ENCODE measurements at regions not wholly inside any gene's neighbourhood (a gene's known extent, or its start where the extent isn't known, plus 50 kb on each side); places are given as distances from the start of the nearest gene placed in this dataset.

GRCh38 chr10:85445702-85446101 is 920.9 kb downstream of the GRID1 start:
- no peaks in the 10 kb centered on the region for H3K79me2 ChIP-seq (ENCODE audit: insufficient read depth, low read length)
- no peak overlapping the region for H3K9ac ChIP-seq (ENCODE audit: low read depth, low read length, poor library complexity, severe bottlenecking)
- H3K9me2 ChIP-seq (replicated peaks; ENCODE audit: low read depth, low read length) = no peaks in the 10 kb centered on the region
- H3K9me3 ChIP-seq (ENCODE audit: insufficient read depth, low read depth, low read length) = no peaks in the 10 kb centered on the region
- no peaks in the 10 kb centered on the region for H3F3A ChIP-seq (ENCODE audit: low read depth)
- no peaks in the 10 kb centered on the region for H3K27me3 ChIP-seq (ENCODE audit: insufficient read depth, low read length, poor library complexity, severe bottlenecking)
- TF ChIP-seq EZH2phosphoT487 (IDR thresholded peaks at IDR 0.05; ENCODE audit: borderline replicate concordance) (no peak), CTCF (conservative IDR thresholded peaks at IDR 0.05; ENCODE audit: low read length) (no peak)
- no peaks in the 10 kb centered on the region for H3K36me3 ChIP-seq (ENCODE audit: insufficient read depth, low read length)
- H3K4me1 ChIP-seq (ENCODE audit: insufficient read depth, low read length, poor library complexity, severe bottlenecking) = no peaks in the 10 kb centered on the region
- no peak overlapping the region for H3K4me3 ChIP-seq (ENCODE audit: low read length, poor library complexity, severe bottlenecking)
- no peaks in the 10 kb centered on the region for H4K20me1 ChIP-seq (ENCODE audit: insufficient read depth, low read length, poor library complexity, severe bottlenecking)
- no peak overlapping the region for H3K4me2 ChIP-seq (ENCODE audit: low read depth, low read length, poor library complexity, severe bottlenecking)
- H2AFZ ChIP-seq (ENCODE audit: low read length) = no peak overlapping the region

GRCh38 chr10:85446827-85447226 is 919.8 kb downstream of the GRID1 start:
- Histone ChIP-seq H3K36me3 (ENCODE audit: insufficient read depth, low read length) (no peaks in the 10 kb centered on the region), H3K4me3 (ENCODE audit: low read length, poor library complexity, severe bottlenecking) (no peak overlapping the region), H3K79me2 (ENCODE audit: insufficient read depth, low read length) (no peaks in the 10 kb centered on the region), H3K9me2 (replicated peaks; ENCODE audit: low read depth, low read length) (no peaks in the 10 kb centered on the region), H4K20me1 (ENCODE audit: insufficient read depth, low read length, poor library complexity, severe bottlenecking) (no peaks in the 10 kb centered on the region), H3K9ac (ENCODE audit: low read depth, low read length, poor library complexity, severe bottlenecking) (no peak overlapping the region), H3K27me3 (ENCODE audit: insufficient read depth, low read length, poor library complexity, severe bottlenecking) (no peaks in the 10 kb centered on the region), H2AFZ (ENCODE audit: low read length) (no peak overlapping the region), H3K4me1 (ENCODE audit: insufficient read depth, low read length, poor library complexity, severe bottlenecking) (no peaks in the 10 kb centered on the region), H3K4me2 (ENCODE audit: low read depth, low read length, poor library complexity, severe bottlenecking) (no peak overlapping the region), H3F3A (ENCODE audit: low read depth) (no peaks in the 10 kb centered on the region), H3K9me3 (ENCODE audit: insufficient read depth, low read depth, low read length) (no peaks in the 10 kb centered on the region)
- TF ChIP-seq EZH2phosphoT487 (IDR thresholded peaks at IDR 0.05; ENCODE audit: borderline replicate concordance) = no peak
- no peak for TF ChIP-seq CTCF (conservative IDR thresholded peaks at IDR 0.05; ENCODE audit: low read length)

- H3K9ac ChIP-seq (ENCODE audit: low read depth, low read length, poor library complexity, severe bottlenecking) = no peak overlapping the region
Measured at GRCh38 chr10:85447690-85448089, 918.9 kb downstream of the GRID1 start.

More at GRCh38 chr10:85447690-85448089, 918.9 kb downstream of the GRID1 start:
- Histone ChIP-seq H3K4me3 (ENCODE audit: low read length, poor library complexity, severe bottlenecking) (no peak overlapping the region), H3K79me2 (ENCODE audit: insufficient read depth, low read length) (no peaks in the 10 kb centered on the region), H3F3A (ENCODE audit: low read depth) (no peaks in the 10 kb centered on the region), H4K20me1 (ENCODE audit: insufficient read depth, low read length, poor library complexity, severe bottlenecking) (no peaks in the 10 kb centered on the region), H3K4me1 (ENCODE audit: insufficient read depth, low read length, poor library complexity, severe bottlenecking) (no peaks in the 10 kb centered on the region), H3K4me2 (ENCODE audit: low read depth, low read length, poor library complexity, severe bottlenecking) (no peak overlapping the region), H3K36me3 (ENCODE audit: insufficient read depth, low read length) (no peaks in the 10 kb centered on the region), H3K27me3 (ENCODE audit: insufficient read depth, low read length, poor library complexity, severe bottlenecking) (no peaks in the 10 kb centered on the region), H3K9me2 (replicated peaks; ENCODE audit: low read depth, low read length) (no peaks in the 10 kb centered on the region), H2AFZ (ENCODE audit: low read length) (no peak overlapping the region), H3K9me3 (ENCODE audit: insufficient read depth, low read depth, low read length) (no peaks in the 10 kb centered on the region)
- TF ChIP-seq CTCF (conservative IDR thresholded peaks at IDR 0.05; ENCODE audit: low read length) (no peak), EZH2phosphoT487 (IDR thresholded peaks at IDR 0.05; ENCODE audit: borderline replicate concordance) (no peak)

All from Loucy (cell line).